H1 (cell line): ENCODE measurements at regions not wholly inside any gene's neighbourhood (a gene's known extent, or its start where the extent isn't known, plus 50 kb on each side); places are given as distances from the start of the nearest gene placed in this dataset.

Experiments used
- CTCF ChIA-PET: fragments of 300-600 bp; sonication (Branson Sonifier 250); formaldehyde crosslinking; loops from one replicate; lab custom pipeline; 2021; ENCODE audit not compliant: partially characterized antibody; lab: Charles Lee
- POLR2A ChIA-PET: fragments of 300-600 bp; sonication (Branson Sonifier 250); formaldehyde crosslinking; loops from one replicate; lab custom pipeline; 2021; ENCODE audit warnings: inconsistent platforms; ENCODE audit not compliant: partially characterized antibody; lab: Charles Lee
- DNase-seq, 2 experiments: peaks; one replicate each; pipeline versions ENCODE4 v3.0.0 to v3.0.0-alpha.2; 2010 to 2022; ENCODE audit warnings: low spot score in 2 of 2, low read depth in 1 of 2, mixed read lengths in 1 of 2
- FAIRE-seq: peaks from 2 replicates; lab custom pipeline; 2011; peaks lifted over from hg19 to GRCh38; lab: Jason Lieb, UNC
- H2AFZ ChIP-seq: 2 replicates; pipeline ENCODE4 v1.8.1; 2012; ENCODE audit warnings: low read length, inconsistent platforms
- H2AK5ac ChIP-seq: 2 replicates; pipeline ENCODE4 v1.6.1; 2013; ENCODE audit warnings: low read depth, low read length
- H2BK120ac ChIP-seq: replicated peaks from 2 replicates; pipeline ENCODE3; 2013; ENCODE audit warnings: low read depth, low read length, inconsistent platforms
- H2BK12ac ChIP-seq: 2 replicates; pipeline ENCODE4 v1.6.1; 2013; ENCODE audit warnings: low read depth, low read length
- H2BK15ac ChIP-seq: 2 replicates; pipeline ENCODE4 v1.6.1; 2013; ENCODE audit warnings: low read length
- H2BK20ac ChIP-seq: 2 replicates; pipeline ENCODE4 v1.6.1; 2013; ENCODE audit warnings: low read length
- H2BK5ac ChIP-seq: 2 replicates; pipeline ENCODE4 v1.6.1; 2013; ENCODE audit warnings: low read depth, low read length
- H3K14ac ChIP-seq: 2 replicates; pipeline ENCODE4 v1.6.1; 2013; ENCODE audit warnings: inconsistent platforms; ENCODE audit not compliant: insufficient read length
- H3K18ac ChIP-seq: 2 replicates; pipeline ENCODE4 v1.6.1; 2013; ENCODE audit warnings: low read length; ENCODE audit errors: extremely low read depth
- H3K23ac ChIP-seq: 2 replicates; pipeline ENCODE4 v1.6.1; 2013; ENCODE audit warnings: inconsistent platforms; ENCODE audit not compliant: insufficient read length
- H3K23me2 ChIP-seq: 2 replicates; pipeline ENCODE4 v1.6.1; 2013; ENCODE audit warnings: low read depth, low read length
- H3K27ac ChIP-seq: 2 replicates; pipeline ENCODE4 v1.6.1; 2011; ENCODE audit warnings: low read depth, low read length, inconsistent platforms
- H3K27me3 ChIP-seq, 4 experiments: replicated peaks in 1 of 4; 1 replicate in 1 of 4; 2 replicates in 3 of 4; pipeline versions ENCODE4 v1.6.1 to v1.8.1; 2011 to 2013; ENCODE audit warnings: low read length in 3 of 4, mild to moderate bottlenecking in 3 of 4, inconsistent platforms in 2 of 4, mixed read lengths in 2 of 4, moderate library complexity in 1 of 4; ENCODE audit not compliant: control insufficient read depth in 3 of 4, insufficient read depth in 3 of 4; ENCODE audit errors: extremely low read depth in 1 of 4
- H3K36me3 ChIP-seq, 4 experiments: 2 replicates each; pipeline versions ENCODE4 v1.6.1 to v1.8.1; 2011 to 2013; ENCODE audit warnings: mild to moderate bottlenecking in 4 of 4, low read length in 3 of 4, moderate library complexity in 2 of 4, control low read depth in 1 of 4, inconsistent platforms in 1 of 4; ENCODE audit not compliant: insufficient read depth in 4 of 4, control insufficient read depth in 2 of 4
- H3K4ac ChIP-seq: replicated peaks from 2 replicates; pipeline ENCODE3; 2013; ENCODE audit warnings: low read length, low read depth, mixed read lengths, inconsistent platforms; ENCODE audit not compliant: insufficient read length
- H3K4me1 ChIP-seq, 4 experiments: replicated peaks in 1 of 4; 1 replicate in 1 of 4; 2 replicates in 3 of 4; pipeline versions ENCODE4 v1.6.1 to v1.8.1; 2011 to 2013; ENCODE audit warnings: low read length in 3 of 4, inconsistent platforms in 2 of 4, mixed read lengths in 1 of 4; ENCODE audit not compliant: insufficient read depth in 4 of 4, control insufficient read depth in 3 of 4
- H3K4me2 ChIP-seq, 2 experiments: 2 replicates each; pipeline versions ENCODE4 v1.6.1 to v1.8.1; 2011 to 2013; ENCODE audit warnings: low read depth in 2 of 2, low read length in 2 of 2, control low read depth in 1 of 2, inconsistent platforms in 1 of 2, mild to moderate bottlenecking in 1 of 2; ENCODE audit not compliant: insufficient read depth in 1 of 2
- H3K4me3 ChIP-seq, 4 experiments: fragments of 200-600, 300-600 bp in 1 of 4; sonication (generic), shearing (Covaris generic), sonication (Bioruptor Twin) in 1 of 4; 2 replicates each; pipeline versions ENCODE4 v1.5.1 to v1.8.1; 2011 to 2016; ENCODE audit warnings: low read length in 4 of 4, low read depth in 3 of 4, control low read depth in 2 of 4, inconsistent platforms in 2 of 4, mild to moderate bottlenecking in 2 of 4, mixed read lengths in 1 of 4, moderate library complexity in 1 of 4; ENCODE audit not compliant: insufficient read depth in 2 of 4; ENCODE audit errors: extremely low read depth in 1 of 4
- H3K56ac ChIP-seq: replicated peaks from 2 replicates; pipeline ENCODE3; 2013; ENCODE audit warnings: low read depth, mild to moderate bottlenecking, mixed read lengths, low read length, inconsistent platforms; ENCODE audit not compliant: insufficient read length
- H3K79me1 ChIP-seq: 2 replicates; pipeline ENCODE4 v1.6.1; 2013; ENCODE audit warnings: low read depth, low read length, control low read depth
- H3K79me2 ChIP-seq, 2 experiments: 2 replicates each; pipeline versions ENCODE4 v1.6.1 to v1.8.1; 2012 to 2013; ENCODE audit warnings: low read length in 2 of 2, mild to moderate bottlenecking in 2 of 2, inconsistent platforms in 1 of 2; ENCODE audit not compliant: insufficient read depth in 2 of 2, control insufficient read depth in 1 of 2
- H3K9ac ChIP-seq, 4 experiments: replicated peaks in 1 of 4; 1 replicate in 1 of 4; 2 replicates in 3 of 4; pipeline versions ENCODE4 v1.6.1 to v1.8.1; 2011 to 2013; ENCODE audit warnings: low read depth in 3 of 4, low read length in 3 of 4, control low read depth in 2 of 4, mild to moderate bottlenecking in 2 of 4, moderate library complexity in 2 of 4, inconsistent platforms in 1 of 4; ENCODE audit errors: extremely low read depth in 1 of 4
- H3K9me3 ChIP-seq, 2 experiments: 2 replicates each; pipeline versions ENCODE4 v1.6.1 to v1.8.1; 2012 to 2013; ENCODE audit warnings: mild to moderate bottlenecking in 2 of 2, moderate library complexity in 2 of 2, control low read depth in 1 of 2, inconsistent platforms in 1 of 2, low read depth in 1 of 2, low read length in 1 of 2, mixed read lengths in 1 of 2; ENCODE audit not compliant: insufficient read depth in 2 of 2
- H4K20me1 ChIP-seq, 2 experiments: replicated peaks in 1 of 2; 2 replicates each; pipeline versions ENCODE3 to v1.8.1; 2011 to 2013; ENCODE audit warnings: inconsistent platforms in 2 of 2, low read length in 2 of 2, mild to moderate bottlenecking in 1 of 2; ENCODE audit not compliant: insufficient read depth in 2 of 2, control insufficient read depth in 1 of 2
- H4K5ac ChIP-seq: 2 replicates; pipeline ENCODE4 v1.6.1; 2013; ENCODE audit warnings: low read length, low read depth, mixed read lengths, inconsistent platforms; ENCODE audit not compliant: insufficient read length
- H4K8ac ChIP-seq: 2 replicates; pipeline ENCODE4 v1.8.0; 2013; ENCODE audit warnings: mild to moderate bottlenecking, moderate library complexity, low read length, inconsistent platforms; ENCODE audit not compliant: insufficient read depth; ENCODE audit errors: extremely low read depth
- H4K91ac ChIP-seq: replicated peaks from 2 replicates; pipeline ENCODE3; 2013; ENCODE audit warnings: low read length, mixed read lengths, inconsistent platforms; ENCODE audit not compliant: insufficient read length
- ASH2L ChIP-seq: fragments of 200-600, 300-600 bp; sonication (generic); IDR thresholded peaks from one replicate; pipeline ENCODE4 v1.7.1; 2017; ENCODE audit warnings: low read length
- CTBP2 ChIP-seq: IDR thresholded peaks from 2 replicates; pipeline ENCODE4 v1.7.0; 2011; ENCODE audit warnings: borderline replicate concordance, mild to moderate bottlenecking, moderate library complexity, mixed read lengths, low read length; ENCODE audit not compliant: insufficient read depth, insufficient read length
- E2F6 ChIP-seq: IDR thresholded peaks from 2 replicates; pipeline ENCODE4 v1.6.1; 2012; ENCODE audit warnings: inconsistent platforms
- KDM4A ChIP-seq: IDR thresholded peaks from one replicate; pipeline ENCODE4 v1.7.1; 2012; ENCODE audit warnings: low read depth, mild to moderate bottlenecking, moderate library complexity, low read length, inconsistent platforms; ENCODE audit not compliant: severe bottlenecking
- NANOG ChIP-seq: IDR thresholded peaks from 2 replicates; pipeline ENCODE4 v1.6.1; 2011; ENCODE audit warnings: low read length, low read depth, mild to moderate bottlenecking, inconsistent platforms; ENCODE audit not compliant: insufficient read depth, poor library complexity, severe bottlenecking
- RXRA ChIP-seq: IDR thresholded peaks from 2 replicates; pipeline ENCODE4 v1.6.1; 2011; ENCODE audit warnings: low read depth, mild to moderate bottlenecking, low read length, moderate library complexity; ENCODE audit not compliant: insufficient read depth
- SAP30 ChIP-seq: fragments of 300-600 bp; sonication (generic); IDR thresholded peaks from 2 replicates; pipeline ENCODE4 v1.7.1; 2012; ENCODE audit warnings: low read length, moderate library complexity, mild to moderate bottlenecking, inconsistent platforms; ENCODE audit not compliant: insufficient read depth, insufficient replicate concordance
- SP1 ChIP-seq: IDR thresholded peaks from 2 replicates; pipeline ENCODE4 v1.6.1; 2011; ENCODE audit warnings: low read depth, low read length
- ZNF274 ChIP-seq: IDR thresholded peaks from 2 replicates; pipeline ENCODE4 v1.7.0; 2012; ENCODE audit warnings: low read length, borderline replicate concordance; ENCODE audit errors: extremely low read depth
- WGBS, 2 experiments: shearing (Covaris generic) in 1 of 2; methylation state at CpG; one replicate each; pipeline versions ENCODE4 v1.1.6 to v1.1.7; 2013 to 2015; ENCODE audit warnings: low lambda C conversion rate in 2 of 2, mixed read lengths in 2 of 2, inconsistent platforms in 1 of 2, low coverage in 1 of 2, missing lambda C conversion rate in 1 of 2; ENCODE audit not compliant: insufficient replicate concordance in 2 of 2, insufficient coverage in 1 of 2, insufficient read length in 1 of 2; ENCODE audit errors: extremely low coverage in 1 of 2, missing lambda C conversion rate in 1 of 2; 5-methylcytosine and 5-hydroxymethylcytosine counted together
- TF ChIP-seq, protein P1 (sequence below): IDR thresholded peaks from 2 replicates; pipeline ENCODE4 v1.6.1; 2012; ENCODE audit warnings: low read length, inconsistent platforms

DNA sequence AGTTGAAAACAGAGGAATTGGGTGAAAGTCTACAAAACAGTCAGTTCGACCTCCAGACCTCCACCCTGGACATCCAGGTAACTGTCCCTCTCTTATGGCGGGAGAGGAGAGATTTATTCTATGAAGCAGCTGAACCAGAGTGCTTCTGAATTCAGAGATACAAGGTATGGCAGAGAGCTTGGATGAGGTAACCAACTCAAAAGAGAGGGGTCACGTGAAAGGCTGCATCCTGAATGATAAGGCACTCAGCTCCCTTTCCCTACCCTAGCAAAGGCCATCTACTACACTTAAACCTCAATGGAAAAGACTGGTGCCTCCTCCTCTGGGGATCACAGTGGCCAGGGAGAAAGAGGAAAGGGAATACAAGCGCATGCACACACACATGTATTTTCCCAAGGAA lies 88.4 kb upstream of the KCNA3 start:
- H3K56ac ChIP-seq = no peak overlapping the region
- H3K23ac ChIP-seq = no peak overlapping the region
- H3K4me1 ChIP-seq = no peaks in the 10 kb centered on the region
- no peaks in the 10 kb centered on the region for H3K79me1 ChIP-seq
- no peak overlapping the region for H3K14ac ChIP-seq
- H2BK120ac ChIP-seq = no peak overlapping the region
- no peak overlapping the region for H2BK12ac ChIP-seq
- H3K18ac ChIP-seq = no peak overlapping the region
- H3K79me2 ChIP-seq = no peaks in the 10 kb centered on the region
- no peaks in the 10 kb centered on the region for H3K36me3 ChIP-seq
- no peak overlapping the region for H2AFZ ChIP-seq
- no peak overlapping the region for H2BK15ac ChIP-seq
- WGBS, 2 experiments = 85% methylated on average over 4 of the region's 4 CpGs; no CpG with 5 or more reads in 1 of the 2 experiments
- TF ChIP-seq, protein P1, sequence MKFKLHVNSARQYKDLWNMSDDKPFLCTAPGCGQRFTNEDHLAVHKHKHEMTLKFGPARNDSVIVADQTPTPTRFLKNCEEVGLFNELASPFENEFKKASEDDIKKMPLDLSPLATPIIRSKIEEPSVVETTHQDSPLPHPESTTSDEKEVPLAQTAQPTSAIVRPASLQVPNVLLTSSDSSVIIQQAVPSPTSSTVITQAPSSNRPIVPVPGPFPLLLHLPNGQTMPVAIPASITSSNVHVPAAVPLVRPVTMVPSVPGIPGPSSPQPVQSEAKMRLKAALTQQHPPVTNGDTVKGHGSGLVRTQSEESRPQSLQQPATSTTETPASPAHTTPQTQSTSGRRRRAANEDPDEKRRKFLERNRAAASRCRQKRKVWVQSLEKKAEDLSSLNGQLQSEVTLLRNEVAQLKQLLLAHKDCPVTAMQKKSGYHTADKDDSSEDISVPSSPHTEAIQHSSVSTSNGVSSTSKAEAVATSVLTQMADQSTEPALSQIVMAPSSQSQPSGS = no peak
- no peak for TF ChIP-seq RXRA
- TF ChIP-seq E2F6 = no peak
- TF ChIP-seq SP1 = no peak
- TF ChIP-seq KDM4A = no peak
- TF ChIP-seq SAP30 = no peak
- TF ChIP-seq ZNF274 = no peak
- no peak for TF ChIP-seq ASH2L
- TF ChIP-seq CTBP2 = no peak
- no peak for TF ChIP-seq NANOG
- H4K20me1 ChIP-seq = no peaks in the 10 kb centered on the region
- H4K5ac ChIP-seq = no peak overlapping the region
- no peaks in the 10 kb centered on the region for H3K9me3 ChIP-seq
- no peak for FAIRE-seq
- no peak overlapping the region for H3K9ac ChIP-seq
- H2BK5ac ChIP-seq = no peak overlapping the region
- H2BK20ac ChIP-seq = no peak overlapping the region
- H3K4me3 ChIP-seq = no peak overlapping the region
- no peak overlapping the region for H3K27ac ChIP-seq
- no peak overlapping the region for H3K4me2 ChIP-seq
- POLR2A ChIA-PET = no interaction called here
- no peak overlapping the region for H4K8ac ChIP-seq
- no peaks in the 10 kb centered on the region for H3K27me3 ChIP-seq
- CTCF ChIA-PET = interaction anchor here (1.7 to 8.0 kb wide), 4 partner anchors 12 to 144 kb away, joined by 4 to 96 read pairs (median 28); no protein-coding TSS in a partner anchor
- no peak overlapping the region for H3K4ac ChIP-seq
- no peak for DNase-seq
- H3K23me2 ChIP-seq = no peaks in the 10 kb centered on the region
- H4K91ac ChIP-seq = no peak overlapping the region
- no peak overlapping the region for H2AK5ac ChIP-seq
